ENCODE measurements at regions not wholly inside any gene's neighbourhood (a gene's known extent, or its start where the extent isn't known, plus 50 kb on each side); places are given as distances from the start of the nearest gene placed in this dataset.
"Not testable (repeated sequence)": the region's sequence is repeated elsewhere in the genome, so short reads cannot be mapped to it uniquely, and the experiment has no call there.

- H3K27ac ChIP-seq: no peak overlapping the region
- no peaks in the 10 kb centered on the region for H3K27me3 ChIP-seq
- H3K4me1 ChIP-seq: no peaks in the 10 kb centered on the region
- no peak overlapping the region for H3K4me3 ChIP-seq
- no peak for DNase-seq (ENCODE audit: low spot score)
- TF ChIP-seq CTCF (IDR thresholded peaks at IDR 0.05): no peak
- H3K9me3 ChIP-seq: no peaks in the 10 kb centered on the region
- H3K36me3 ChIP-seq: no peaks in the 10 kb centered on the region
Observed at GRCh38 chr22:47351836-47352579, 589.6 kb downstream of the TBC1D22A start.

- not testable (repeated sequence) for H3K27me3 ChIP-seq; H3K9me3 ChIP-seq; DNase-seq (ENCODE audit: low spot score); H3K27ac ChIP-seq; H3K4me3 ChIP-seq; H3K4me1 ChIP-seq; H3K36me3 ChIP-seq
Observed at GRCh38 chr22:47346287-47346686, 583.8 kb downstream of the TBC1D22A start.

- no peak overlapping the region for H3K27ac ChIP-seq
- H3K4me3 ChIP-seq: no peak overlapping the region
- DNase-seq (ENCODE audit: low spot score): no peak
- no peaks in the 10 kb centered on the region for H3K27me3 ChIP-seq
- no peaks in the 10 kb centered on the region for H3K36me3 ChIP-seq
- TF ChIP-seq CTCF (IDR thresholded peaks at IDR 0.05): no peak
- H3K4me1 ChIP-seq: no peaks in the 10 kb centered on the region
- H3K9me3 ChIP-seq: no peaks in the 10 kb centered on the region
Observed at GRCh38 chr22:47345025-47345424, 582.6 kb downstream of the TBC1D22A start.

GRCh38 chr22:47344414-47344813, 582.0 kb downstream of the TBC1D22A start:
- Histone ChIP-seq H3K36me3 (no peaks in the 10 kb centered on the region), H3K27ac (no peak overlapping the region), H3K4me1 (no peaks in the 10 kb centered on the region), H3K9me3 (no peaks in the 10 kb centered on the region), H3K27me3 (no peaks in the 10 kb centered on the region), H3K4me3 (no peak overlapping the region)
- peak; percentile 40 for DNase-seq (ENCODE audit: low spot score)
- no peak for TF ChIP-seq CTCF (IDR thresholded peaks at IDR 0.05)

- Histone ChIP-seq H3K27me3 (no peaks in the 10 kb centered on the region), H3K9me3 (no peaks in the 10 kb centered on the region), H3K4me3 (no peak overlapping the region), H3K27ac (no peak overlapping the region), H3K4me1 (no peaks in the 10 kb centered on the region), H3K36me3 (no peaks in the 10 kb centered on the region)
- no peak for TF ChIP-seq CTCF (IDR thresholded peaks at IDR 0.05)
- DNase-seq (ENCODE audit: low spot score): no peak
Observed at GRCh38 chr22:47343611-47344010, 581.2 kb downstream of the TBC1D22A start.

- Histone ChIP-seq H3K9me3 (no peaks in the 10 kb centered on the region), H3K27me3 (no peaks in the 10 kb centered on the region), H3K27ac (no peak overlapping the region), H3K36me3 (no peaks in the 10 kb centered on the region), H3K4me1 (no peaks in the 10 kb centered on the region), H3K4me3 (no peak overlapping the region)
- DNase-seq (ENCODE audit: low spot score): no peak
- TF ChIP-seq CTCF (IDR thresholded peaks at IDR 0.05): no peak
Observed at GRCh38 chr22:47342446-47342845, 580.0 kb downstream of the TBC1D22A start.

Measured in right atrium auricular region (tissue), 2 donors.